OCI-LY1 (cell line): ENCODE measurements at regions not wholly inside any gene's neighbourhood (a gene's known extent, or its start where the extent isn't known, plus 50 kb on each side); places are given as distances from the start of the nearest gene placed in this dataset.
"Not testable (repeated sequence)": the region's sequence is repeated elsewhere in the genome, so short reads cannot be mapped to it uniquely, and the experiment has no call there.

Experiments used
- H2AFZ ChIP-seq: fragments of 200-600 bp; sonication (generic), shearing (Covaris generic); 2 replicates; pipeline ENCODE4 v1.6.0; 2014; ENCODE audit warnings: antibody characterized with exemption, mild to moderate bottlenecking, low read length
- H3F3A ChIP-seq: fragments of 200-600 bp; sonication (generic), shearing (Covaris generic); 2 replicates; pipeline ENCODE4 v1.6.0; 2014; ENCODE audit warnings: mild to moderate bottlenecking, antibody characterized with exemption, low read length, moderate library complexity; ENCODE audit not compliant: insufficient read depth
- H3K27ac ChIP-seq: fragments of 200-600 bp; sonication (generic); 2 replicates; pipeline ENCODE4 v1.5.1; 2014; ENCODE audit warnings: low read length, mixed run types, mild to moderate bottlenecking, low read depth; ENCODE audit not compliant: poor library complexity, severe bottlenecking
- H3K27me3 ChIP-seq: fragments of 200-600 bp; sonication (generic); 2 replicates; pipeline ENCODE4 v1.6.0; 2014; ENCODE audit warnings: antibody characterized with exemption, mild to moderate bottlenecking, low read length, moderate library complexity; ENCODE audit not compliant: insufficient read depth
- H3K36me3 ChIP-seq: fragments of 200-600 bp; sonication (generic); 2 replicates; pipeline ENCODE4 v1.6.1; 2014; ENCODE audit warnings: mild to moderate bottlenecking, antibody characterized with exemption, low read length, moderate library complexity, mixed read lengths; ENCODE audit not compliant: insufficient read depth
- H3K4me1 ChIP-seq: fragments of 200-600 bp; sonication (generic); 2 replicates; pipeline ENCODE4 v1.5.1; 2014; ENCODE audit warnings: mild to moderate bottlenecking, low read length, moderate library complexity; ENCODE audit not compliant: insufficient read depth, severe bottlenecking
- H3K4me2 ChIP-seq: fragments of 200-600 bp; sonication (generic), shearing (Covaris generic); 2 replicates; pipeline ENCODE4 v1.6.1; 2014; ENCODE audit warnings: low read length
- H3K4me3 ChIP-seq: fragments of 200-600 bp; sonication (generic); 2 replicates; pipeline ENCODE4 v1.5.1; 2014; ENCODE audit warnings: low read length, low read depth, mild to moderate bottlenecking, mixed read lengths; ENCODE audit not compliant: poor library complexity, severe bottlenecking
- H3K79me2 ChIP-seq: fragments of 200-600 bp; shearing (Covaris generic); 2 replicates; pipeline ENCODE4 v1.6.1; 2016; ENCODE audit warnings: mixed run types, low read length, mixed read lengths; ENCODE audit not compliant: insufficient read depth
- H3K9ac ChIP-seq: fragments of 200-600 bp; sonication (generic), shearing (Covaris generic); 2 replicates; pipeline ENCODE4 v1.6.1; 2014; ENCODE audit warnings: mild to moderate bottlenecking, low read length, mixed read lengths
- H3K9me2 ChIP-seq: fragments of 200-600 bp; sonication (generic), shearing (Covaris generic); 2 replicates; pipeline ENCODE4 v1.6.1; 2014; ENCODE audit warnings: low read depth, mild to moderate bottlenecking, low read length, mixed read lengths
- H3K9me3 ChIP-seq: fragments of 200-600 bp; shearing (Covaris generic); 2 replicates; pipeline ENCODE4 v1.6.1; 2014; ENCODE audit warnings: low read length, mixed read lengths
- H4K20me1 ChIP-seq: fragments of 200-600 bp; sonication (generic), shearing (Covaris generic); 2 replicates; pipeline ENCODE4 v1.6.0; 2016; ENCODE audit warnings: mild to moderate bottlenecking, low read length; ENCODE audit not compliant: insufficient read depth
- CTCF ChIP-seq: fragments of 200-600 bp; sonication (generic), shearing (Covaris generic); IDR thresholded peaks from 2 replicates; pipeline ENCODE4 v1.5.1; 2017; ENCODE audit warnings: mild to moderate bottlenecking, antibody characterized with exemption, low read length, moderate library complexity, mixed read lengths
- EZH2 ChIP-seq: fragments of 200-600 bp; sonication (generic), shearing (Covaris generic); IDR thresholded peaks from 2 replicates; pipeline ENCODE4 v1.8.0; 2017; ENCODE audit warnings: borderline replicate concordance, mixed run types, mild to moderate bottlenecking, antibody characterized with exemption, low read length, moderate library complexity, mixed read lengths

- H3K4me2 ChIP-seq: no peak overlapping the region
- TF ChIP-seq EZH2 (no peak), CTCF (no peak)
- H3K27ac ChIP-seq: no peak overlapping the region
- H3K79me2 ChIP-seq: no peaks in the 10 kb centered on the region
- no peak overlapping the region for H3K4me3 ChIP-seq
- H3K9me3 ChIP-seq: no peaks in the 10 kb centered on the region
- no peak overlapping the region for H2AFZ ChIP-seq
- no peaks in the 10 kb centered on the region for H3K36me3 ChIP-seq
- no peaks in the 10 kb centered on the region for H4K20me1 ChIP-seq
- H3K9ac ChIP-seq: no peak overlapping the region
- H3F3A ChIP-seq: no peaks in the 10 kb centered on the region
- no peaks in the 10 kb centered on the region for H3K9me2 ChIP-seq
- H3K27me3 ChIP-seq: no peaks in the 10 kb centered on the region
- H3K4me1 ChIP-seq: no peaks in the 10 kb centered on the region
Observed at GRCh38 chr2:76000425-76000824, 289.7 kb upstream of the GCFC2 start.

- H3K27ac ChIP-seq: no peak overlapping the region
- H4K20me1 ChIP-seq: no peaks in the 10 kb centered on the region
- no peak overlapping the region for H2AFZ ChIP-seq
- H3K36me3 ChIP-seq: no peaks in the 10 kb centered on the region
- H3K4me1 ChIP-seq: no peaks in the 10 kb centered on the region
- no peak overlapping the region for H3K9ac ChIP-seq
- no peaks in the 10 kb centered on the region for H3K27me3 ChIP-seq
- no peaks in the 10 kb centered on the region for H3K9me3 ChIP-seq
- TF ChIP-seq CTCF: no peak
- no peak for TF ChIP-seq EZH2
- H3K9me2 ChIP-seq: no peaks in the 10 kb centered on the region
- H3F3A ChIP-seq: no peaks in the 10 kb centered on the region
- H3K79me2 ChIP-seq: no peaks in the 10 kb centered on the region
- H3K4me3 ChIP-seq: no peak overlapping the region
- no peak overlapping the region for H3K4me2 ChIP-seq
Observed at GRCh38 chr2:75998451-75998850, 287.7 kb upstream of the GCFC2 start.

- H4K20me1 ChIP-seq: no peaks in the 10 kb centered on the region
- H3K9ac ChIP-seq: no peak overlapping the region
- TF ChIP-seq CTCF (no peak), EZH2 (no peak)
- no peak overlapping the region for H3K4me3 ChIP-seq
- H3K79me2 ChIP-seq: no peaks in the 10 kb centered on the region
- no peaks in the 10 kb centered on the region for H3F3A ChIP-seq
- no peaks in the 10 kb centered on the region for H3K36me3 ChIP-seq
- H2AFZ ChIP-seq: no peak overlapping the region
- H3K4me2 ChIP-seq: no peak overlapping the region
- H3K4me1 ChIP-seq: no peaks in the 10 kb centered on the region
- H3K9me3 ChIP-seq: no peaks in the 10 kb centered on the region
- H3K27ac ChIP-seq: no peak overlapping the region
- H3K9me2 ChIP-seq: no peaks in the 10 kb centered on the region
- no peaks in the 10 kb centered on the region for H3K27me3 ChIP-seq
Observed at GRCh38 chr2:75994759-75995158, 284.0 kb upstream of the GCFC2 start.

- H3K36me3 ChIP-seq, H3K9me2 ChIP-seq, H3K4me3 ChIP-seq, H3K27me3 ChIP-seq, H3F3A ChIP-seq, H3K79me2 ChIP-seq, H3K9me3 ChIP-seq, H4K20me1 ChIP-seq, H2AFZ ChIP-seq, H3K9ac ChIP-seq, H3K4me1 ChIP-seq, H3K4me2 ChIP-seq, H3K27ac ChIP-seq: not testable (repeated sequence)
Observed at GRCh38 chr2:75988622-75989021, 277.9 kb upstream of the GCFC2 start.
